Naive thymus-derived CD4-positive, alpha-beta T cell (primary cell): ENCODE measurements at regions not wholly inside any gene's neighbourhood (a gene's known extent, or its start where the extent isn't known, plus 50 kb on each side); places are given as distances from the start of the nearest gene placed in this dataset.

Experiments
- ATAC-seq: fragments of 150-1000 bp; cut with Tn5 transposase; 2 replicates; pipeline ENCODE4 v1.10.0; 2021; ENCODE audit warnings: mild to moderate bottlenecking, moderate library complexity
- CTCF ChIA-PET: fragments of 350-600 bp; sonication (Branson Sonifier 250); formaldehyde crosslinking; loops from one replicate; lab custom pipeline; 2021; ENCODE audit warnings: antibody characterized with exemption; lab: Charles Lee
- POLR2A ChIA-PET: fragments of 350-600 bp; sonication (Branson Sonifier 250); formaldehyde crosslinking; loops from one replicate; lab custom pipeline; 2021; ENCODE audit warnings: antibody characterized with exemption, inconsistent platforms; lab: Charles Lee
- DNase-seq, 9 donors: peaks; one replicate each; pipeline versions ENCODE4 v3.0.0 to v3.0.0-alpha.2; 2020 to 2022; ENCODE audit warnings: mixed read lengths in 1 of 9
- H3K27ac ChIP-seq: one replicate; pipeline ENCODE4 v1.7.0; 2013; ENCODE audit warnings: mild to moderate bottlenecking, low read depth, low read length, moderate library complexity
- H3K27me3 ChIP-seq, 2 donors: one replicate each; pipeline ENCODE4 v1.7.0; 2013; ENCODE audit warnings: low read length in 2 of 2, mild to moderate bottlenecking in 2 of 2, moderate library complexity in 2 of 2; ENCODE audit not compliant: control insufficient read depth in 2 of 2, insufficient read depth in 2 of 2
- H3K36me3 ChIP-seq, 3 experiments: 1 replicate in 2 of 3; 2 replicates in 1 of 3; pipeline ENCODE4 v1.7.0; 2013; ENCODE audit warnings: low read length in 3 of 3, mild to moderate bottlenecking in 3 of 3, moderate library complexity in 1 of 3; ENCODE audit not compliant: insufficient read depth in 3 of 3, control insufficient read depth in 2 of 3
- H3K4me1 ChIP-seq, 2 donors: one replicate each; pipeline ENCODE4 v1.7.0; 2013; ENCODE audit warnings: low read length in 2 of 2, mild to moderate bottlenecking in 2 of 2, moderate library complexity in 1 of 2; ENCODE audit not compliant: control insufficient read depth in 2 of 2, insufficient read depth in 2 of 2
- H3K4me3 ChIP-seq: 2 replicates; pipeline ENCODE4 v1.7.0; 2013; ENCODE audit warnings: mild to moderate bottlenecking, low read length
- H3K9me3 ChIP-seq, 3 experiments: 1 replicate in 2 of 3; 2 replicates in 1 of 3; pipeline ENCODE4 v1.7.0; 2013; ENCODE audit warnings: low read length in 3 of 3; ENCODE audit not compliant: control insufficient read depth in 2 of 3
- H3K27ac Mint-ChIP-seq, 9 donors: one replicate each; pipeline ENCODE4 v1.8.0; 2020 to 2022; ENCODE audit warnings: mixed read lengths in 9 of 9, mild to moderate bottlenecking in 8 of 9, moderate library complexity in 5 of 9, inconsistent platforms in 2 of 9
- H3K27me3 Mint-ChIP-seq, 5 donors: one replicate each; pipeline ENCODE4 v1.8.0; 2021 to 2022; ENCODE audit warnings: mixed read lengths in 5 of 5, mild to moderate bottlenecking in 1 of 5
- H3K36me3 Mint-ChIP-seq, 5 donors: one replicate each; pipeline ENCODE4 v1.8.0; 2020 to 2022; ENCODE audit warnings: mixed read lengths in 5 of 5, mild to moderate bottlenecking in 3 of 5, inconsistent platforms in 1 of 5
- H3K4me1 Mint-ChIP-seq, 7 donors: one replicate each; pipeline ENCODE4 v1.8.0; 2020 to 2022; ENCODE audit warnings: mixed read lengths in 7 of 7, mild to moderate bottlenecking in 3 of 7, inconsistent platforms in 1 of 7
- H3K4me3 Mint-ChIP-seq, 10 donors: one replicate each; pipeline ENCODE4 v1.8.0; 2020 to 2022; ENCODE audit warnings: mild to moderate bottlenecking in 10 of 10, mixed read lengths in 10 of 10, moderate library complexity in 6 of 10, inconsistent platforms in 2 of 10
- H3K9me3 Mint-ChIP-seq, 11 donors: one replicate each; pipeline ENCODE4 v1.8.0; 2020 to 2022; ENCODE audit warnings: mixed read lengths in 11 of 11, mild to moderate bottlenecking in 4 of 11, inconsistent platforms in 1 of 11, moderate library complexity in 1 of 11
- intact Hi-C, 2 donors: fragments of 100-400 bp; cut with micrococcal nuclease; formaldehyde crosslinking; loops; one replicate each; pipeline ENCODE4 v1.15.1; 2023

DNA sequence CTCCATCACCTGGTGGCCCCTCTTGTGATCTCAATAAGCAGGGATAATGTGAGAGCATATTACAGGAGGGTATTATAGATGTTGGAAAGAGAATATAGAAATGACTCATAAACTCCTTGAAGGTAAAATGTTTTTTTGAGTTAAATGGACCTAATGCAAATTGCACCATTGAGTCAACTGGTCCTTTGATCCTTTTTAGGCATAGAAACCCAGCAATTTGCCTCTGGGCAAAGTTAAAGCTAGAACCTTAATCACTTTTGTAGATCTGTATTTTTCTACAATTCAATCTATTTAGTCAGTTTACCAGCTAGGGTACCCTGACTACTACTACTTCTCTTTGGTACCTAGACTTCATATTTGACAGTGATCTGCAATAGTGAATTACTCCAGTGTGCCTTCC lies 71.8 kb upstream of the RNF152 start:
- ATAC-seq (no peak), DNase-seq (no peak)
- H3K4me1 Mint-ChIP-seq = peaks cover 0 to under 1% (median 0%) of the 10 kb centered on the region in 7 donors
- no peaks in the 10 kb centered on the region for H3K9me3 Mint-ChIP-seq
- H3K4me3 Mint-ChIP-seq = no peak overlapping the region
- POLR2A ChIA-PET = no interaction called here
- H3K27me3 ChIP-seq = no peaks in the 10 kb centered on the region
- CTCF ChIA-PET = no interaction called here
- no peak overlapping the region for H3K27ac ChIP-seq
- no peaks in the 10 kb centered on the region for H3K9me3 ChIP-seq
- H3K36me3 Mint-ChIP-seq = no peaks in the 10 kb centered on the region
- H3K4me1 ChIP-seq = no peaks in the 10 kb centered on the region
- H3K27ac Mint-ChIP-seq = no peak overlapping the region
- no peaks in the 10 kb centered on the region for H3K36me3 ChIP-seq
- H3K4me3 ChIP-seq = no peak overlapping the region
- H3K27me3 Mint-ChIP-seq = peaks cover 0 to 30% (median 0%) of the 10 kb centered on the region in 5 donors
- intact Hi-C loops = no loop called here

DNA sequence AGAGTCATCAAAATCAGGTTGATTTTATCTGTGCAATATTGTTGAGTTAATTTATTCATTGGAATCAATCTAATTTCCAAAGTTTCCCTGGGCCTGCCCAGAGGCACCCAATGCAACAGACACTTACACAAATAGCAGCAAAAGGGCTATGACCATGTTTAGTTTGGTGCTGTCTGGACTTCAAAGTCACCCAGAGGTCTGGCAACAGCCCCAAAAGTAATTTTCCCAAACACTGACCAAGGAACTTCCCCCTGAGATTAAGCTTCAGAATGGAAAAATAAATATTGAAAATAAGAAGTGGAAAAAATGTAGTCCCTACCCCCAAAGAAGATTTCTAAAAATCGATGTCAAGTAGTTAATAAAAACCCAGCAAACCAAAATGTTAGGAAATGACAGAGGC lies 70.9 kb upstream of the RNF152 start:
- ChIA-PET POLR2A (no interaction called here), CTCF (no interaction called here)
- H3K4me3 Mint-ChIP-seq = no peak overlapping the region
- no peak overlapping the region for H3K27ac ChIP-seq
- peaks cover 0 to 2% (median 0%) of the 10 kb centered on the region in 7 donors for H3K4me1 Mint-ChIP-seq
- H3K4me3 ChIP-seq = no peak overlapping the region
- H3K36me3 Mint-ChIP-seq = no peaks in the 10 kb centered on the region
- ATAC-seq = no peak
- H3K27ac Mint-ChIP-seq = no peak overlapping the region
- H3K4me1 ChIP-seq = no peaks in the 10 kb centered on the region
- no peak for DNase-seq
- intact Hi-C loops = no loop called here
- peaks cover 0 to 2% (median 0%) of the 10 kb centered on the region in 11 donors for H3K9me3 Mint-ChIP-seq
- no peaks in the 10 kb centered on the region for H3K36me3 ChIP-seq
- peaks cover 0 to 35% (median 0%) of the 10 kb centered on the region in 5 donors for H3K27me3 Mint-ChIP-seq
- H3K9me3 ChIP-seq = no peaks in the 10 kb centered on the region
- no peaks in the 10 kb centered on the region for H3K27me3 ChIP-seq

DNA sequence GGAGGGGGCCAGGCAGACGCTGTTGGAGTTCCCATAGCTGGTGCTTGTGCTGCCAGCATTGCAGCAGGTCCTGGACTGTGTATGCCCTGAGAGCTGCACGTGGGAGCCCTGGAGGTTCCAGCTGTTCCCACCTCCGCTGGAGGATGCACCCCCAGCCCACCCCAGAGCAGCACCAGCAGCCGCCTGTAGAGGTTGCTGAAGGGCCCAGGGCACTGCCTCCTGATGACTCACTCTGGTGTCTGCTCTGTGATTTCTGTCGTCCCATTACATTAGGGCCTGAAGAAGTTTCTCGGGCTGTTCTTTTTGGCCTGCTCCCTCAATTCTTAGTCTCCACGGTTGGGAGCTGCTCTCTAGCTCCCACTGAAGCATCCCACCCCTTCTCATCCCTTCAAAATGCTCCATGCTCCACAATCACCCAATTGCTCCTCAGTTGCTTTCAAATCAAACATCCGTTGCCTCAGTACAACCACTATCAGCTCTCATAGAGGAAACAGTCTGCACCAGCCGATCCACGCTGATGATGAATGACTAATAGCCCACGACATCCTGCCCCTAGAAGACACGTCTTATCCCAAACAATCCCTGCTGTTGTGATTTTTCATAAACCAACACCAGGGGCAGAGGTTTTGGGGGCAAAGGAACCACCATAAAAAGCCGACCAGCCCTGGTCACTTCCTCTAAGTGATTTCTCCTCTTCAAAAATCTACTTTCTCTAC lies 65.2 kb upstream of the RNF152 start:
- Histone ChIP-seq H3K4me1 (no peaks in the 10 kb centered on the region), H3K4me3 (no peak overlapping the region), H3K27me3 (no peaks in the 10 kb centered on the region), H3K9me3 (no peaks in the 10 kb centered on the region), H3K27ac (no peak overlapping the region), H3K36me3 (no peaks in the 10 kb centered on the region)
- Mint-ChIP-seq H3K36me3 (no peaks in the 10 kb centered on the region), H3K27me3 (peaks cover 0 to 38% (median 3%) of the 10 kb centered on the region in 5 donors), H3K4me3 (no peak overlapping the region), H3K9me3 (peaks cover 0 to 3% (median 0%) of the 10 kb centered on the region in 11 donors), H3K27ac (no peak overlapping the region), H3K4me1 (peaks cover 0 to 6% (median 0%) of the 10 kb centered on the region in 7 donors)
- DNase-seq = no peak
- no peak for ATAC-seq
- CTCF ChIA-PET = no interaction called here
- POLR2A ChIA-PET = no interaction called here
- intact Hi-C loops = no loop called here

DNA sequence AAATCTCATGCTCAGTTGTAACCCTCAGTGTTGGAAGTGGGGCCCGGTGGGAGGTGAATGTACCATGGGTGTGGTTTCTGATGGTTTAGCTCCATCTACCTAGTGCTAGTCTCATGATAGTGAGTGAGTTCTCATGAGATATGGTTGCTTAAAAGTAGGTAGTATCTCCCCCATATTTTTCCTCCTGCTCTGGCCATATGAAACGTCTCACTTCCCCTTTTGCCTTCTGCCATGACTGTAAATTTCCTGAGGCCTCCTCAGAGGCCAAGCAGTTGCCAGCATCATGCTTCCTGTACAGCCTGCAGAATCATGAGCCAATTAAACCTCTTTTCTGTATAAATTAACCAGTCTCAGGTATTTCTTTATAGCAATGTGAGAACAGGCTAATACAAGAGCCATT lies 62.8 kb upstream of the RNF152 start:
- Mint-ChIP-seq H3K4me3 (no peak overlapping the region), H3K27me3 (peaks cover 0 to 41% (median 0%) of the 10 kb centered on the region in 5 donors), H3K36me3 (no peaks in the 10 kb centered on the region), H3K9me3 (peaks cover 0 to 3% (median 0%) of the 10 kb centered on the region in 11 donors), H3K27ac (no peak overlapping the region), H3K4me1 (peaks cover 0 to 21% (median 0%) of the 10 kb centered on the region in 7 donors)
- Histone ChIP-seq H3K9me3 (no peaks in the 10 kb centered on the region), H3K4me3 (no peak overlapping the region), H3K4me1 (peaks cover 0 to 5% of the 10 kb centered on the region in 2 donors), H3K27ac (no peak overlapping the region), H3K27me3 (no peaks in the 10 kb centered on the region), H3K36me3 (no peaks in the 10 kb centered on the region)
- ATAC-seq (no peak), DNase-seq (no peak)
- intact Hi-C loops = no loop called here
- ChIA-PET POLR2A (no interaction called here), CTCF (no interaction called here)

DNA sequence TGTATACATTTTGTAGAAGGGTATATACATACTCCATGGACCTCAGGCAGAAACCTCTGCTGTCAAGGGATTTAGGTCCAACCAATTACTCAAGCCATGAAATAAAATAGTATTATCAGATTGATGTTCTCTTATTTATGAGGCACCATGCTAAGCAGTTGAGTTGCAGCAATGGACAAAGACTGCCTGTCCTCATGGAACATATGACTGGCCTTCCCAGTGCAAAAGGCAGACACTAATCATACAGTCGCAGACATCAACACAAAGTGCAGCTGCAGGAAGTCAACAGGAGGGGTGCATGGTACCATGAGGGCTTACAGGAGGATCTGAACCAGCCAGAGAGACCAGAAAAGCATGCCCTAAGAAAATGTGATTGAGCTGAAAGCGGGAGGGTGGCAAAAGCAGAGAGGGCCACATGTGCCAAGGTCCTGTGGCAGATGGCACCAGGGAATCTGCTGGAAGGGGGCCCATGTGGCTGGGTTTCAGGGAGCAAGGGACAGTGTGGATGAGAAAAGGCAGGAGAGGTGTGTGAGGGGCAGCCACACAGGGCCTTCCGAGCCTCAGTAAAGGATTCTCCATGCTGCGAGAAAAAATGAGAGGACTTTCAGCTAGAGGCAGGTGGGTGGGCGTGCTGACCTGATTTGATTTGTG lies 61.4 kb upstream of the RNF152 start:
- Mint-ChIP-seq H3K9me3 (peaks cover 0 to 3% (median 0%) of the 10 kb centered on the region in 11 donors), H3K27ac (no peak overlapping the region), H3K36me3 (no peaks in the 10 kb centered on the region), H3K4me1 (peaks cover 0 to 19% (median 0%) of the 10 kb centered on the region in 7 donors), H3K27me3 (peaks cover 0 to 42% (median 0%) of the 10 kb centered on the region in 5 donors), H3K4me3 (no peak overlapping the region)
- ATAC-seq (no peak), DNase-seq (no peak)
- Histone ChIP-seq H3K9me3 (no peaks in the 10 kb centered on the region), H3K4me1 (peaks cover 0 to 5% of the 10 kb centered on the region in 2 donors), H3K4me3 (no peak overlapping the region), H3K27ac (no peak overlapping the region), H3K36me3 (no peaks in the 10 kb centered on the region), H3K27me3 (no peaks in the 10 kb centered on the region)
- CTCF ChIA-PET = no interaction called here
- POLR2A ChIA-PET = no interaction called here
- intact Hi-C loops = no loop called here

DNA sequence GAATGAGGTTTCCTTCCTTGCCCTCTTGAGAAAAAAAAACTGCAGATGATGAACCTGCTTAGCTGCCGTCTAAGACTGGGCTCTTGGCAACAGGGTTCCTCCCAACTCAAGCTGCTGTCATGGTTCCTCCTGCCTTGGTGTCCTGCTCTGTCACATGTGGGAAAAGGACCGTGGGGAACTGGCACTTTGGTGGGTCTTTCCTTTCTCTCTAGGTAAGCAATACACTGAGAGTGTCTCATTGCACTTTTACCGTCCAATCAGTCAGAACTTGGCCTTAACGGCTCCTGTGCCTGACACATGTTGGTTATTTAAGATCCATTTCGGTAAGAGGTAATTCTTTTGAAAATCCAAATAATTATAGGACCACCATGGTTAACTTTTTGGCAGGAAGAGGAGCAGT lies 60.8 kb upstream of the RNF152 start:
- no peaks in the 10 kb centered on the region for H3K9me3 ChIP-seq
- POLR2A ChIA-PET = no interaction called here
- Mint-ChIP-seq H3K36me3 (no peaks in the 10 kb centered on the region), H3K27ac (no peak overlapping the region), H3K4me3 (no peak overlapping the region), H3K27me3 (peaks cover 0 to 43% (median 0%) of the 10 kb centered on the region in 5 donors), H3K4me1 (peaks cover 0 to 19% (median 0%) of the 10 kb centered on the region in 7 donors), H3K9me3 (peaks cover 0 to 3% (median 0%) of the 10 kb centered on the region in 11 donors)
- H3K27ac ChIP-seq = no peak overlapping the region
- H3K4me1 ChIP-seq = peaks cover 0 to 5% of the 10 kb centered on the region in 2 donors
- ATAC-seq (no peak), DNase-seq (no peak)
- H3K4me3 ChIP-seq = no peak overlapping the region
- no peaks in the 10 kb centered on the region for H3K36me3 ChIP-seq
- CTCF ChIA-PET = no interaction called here
- no peaks in the 10 kb centered on the region for H3K27me3 ChIP-seq
- intact Hi-C loops = no loop called here
